ENCODE measurements at regions not wholly inside any gene's neighbourhood (a gene's known extent, or its start where the extent isn't known, plus 50 kb on each side); places are given as distances from the start of the nearest gene placed in this dataset.

DNA sequence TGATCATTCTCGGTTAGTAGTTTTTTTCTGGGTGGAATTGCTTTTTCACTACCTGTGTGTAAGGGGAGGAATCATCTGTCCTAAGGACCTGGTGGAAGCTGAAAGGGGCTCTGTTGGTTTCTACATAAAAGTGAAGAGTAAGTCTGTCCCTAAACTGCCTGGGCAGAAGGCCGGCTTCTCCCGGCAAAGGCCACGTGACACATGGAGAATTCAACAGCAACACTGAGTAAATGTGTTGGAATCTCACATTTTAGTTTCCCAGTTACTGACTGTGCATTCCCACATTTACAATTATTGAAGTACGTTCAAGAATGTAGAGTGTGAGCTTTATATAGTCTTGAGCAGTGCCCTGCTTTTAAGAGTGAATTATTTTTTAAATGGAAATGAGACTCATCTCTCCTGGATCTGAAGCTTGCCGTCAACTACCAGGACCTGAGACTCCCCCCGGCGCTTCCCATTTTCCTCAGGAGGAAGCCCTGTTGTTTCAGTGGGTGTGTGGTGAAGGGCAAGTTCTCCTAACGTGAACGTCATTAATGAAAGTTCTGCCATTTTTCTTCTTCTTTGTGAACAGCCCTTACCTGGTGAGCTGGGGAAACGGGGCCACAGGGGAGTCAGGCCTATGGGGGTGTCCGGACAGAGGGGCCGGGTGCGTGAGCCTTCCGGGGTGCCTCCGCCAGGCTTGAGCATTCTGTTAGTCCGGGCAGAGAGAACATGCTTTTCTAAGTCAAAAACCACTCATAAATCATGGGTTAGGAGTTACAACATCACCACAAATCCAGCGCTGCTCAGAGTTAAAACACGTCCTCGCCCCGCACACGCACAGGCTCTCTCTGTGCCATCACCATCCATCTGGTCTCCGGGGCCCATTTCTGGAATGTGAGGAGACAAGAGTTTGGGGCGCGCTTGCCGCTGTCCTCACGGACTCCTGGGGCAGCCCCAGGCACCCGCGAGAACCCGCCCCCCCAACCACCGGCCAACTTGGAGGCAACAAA is 56.6 kb upstream of the SMOC2 start:
- DNase-seq: peak in 1 of 3 donors; percentile 30

DNA sequence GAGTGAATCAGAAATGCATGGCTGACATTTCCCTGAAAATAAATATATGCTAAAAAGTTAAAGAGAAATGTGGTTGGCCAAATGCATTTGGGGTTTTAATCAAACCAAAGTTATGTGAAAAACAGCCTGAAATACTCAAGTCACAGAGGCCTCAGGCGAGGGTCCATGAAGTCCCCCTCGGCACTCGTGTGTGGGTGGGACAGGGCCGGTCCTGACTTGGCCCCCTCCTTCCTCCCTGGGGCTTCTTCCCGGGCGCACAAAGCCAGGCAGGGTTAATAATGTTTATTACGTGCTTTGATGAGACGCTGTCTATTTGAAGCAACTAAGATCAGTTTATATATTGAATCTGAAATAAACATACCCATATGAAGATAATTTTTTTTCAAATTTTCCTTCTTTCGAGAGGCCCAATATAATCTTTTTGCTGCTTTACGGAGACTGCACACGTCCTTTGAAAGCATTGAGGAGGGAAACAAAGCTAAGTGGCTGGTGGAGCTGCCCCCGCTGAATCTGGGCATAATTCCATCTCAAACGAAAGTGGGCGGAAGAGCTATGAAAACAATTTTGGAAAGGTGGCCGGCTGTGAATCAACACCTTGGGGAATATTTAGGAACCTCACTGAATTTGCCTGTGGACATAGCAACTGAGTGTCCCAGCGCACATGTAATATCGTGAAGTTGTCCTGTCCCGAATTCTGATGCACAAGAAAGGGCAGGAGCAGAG is 55.8 kb upstream of the SMOC2 start:
- DNase-seq: peak in 1 of 3 donors; percentile 48

DNA sequence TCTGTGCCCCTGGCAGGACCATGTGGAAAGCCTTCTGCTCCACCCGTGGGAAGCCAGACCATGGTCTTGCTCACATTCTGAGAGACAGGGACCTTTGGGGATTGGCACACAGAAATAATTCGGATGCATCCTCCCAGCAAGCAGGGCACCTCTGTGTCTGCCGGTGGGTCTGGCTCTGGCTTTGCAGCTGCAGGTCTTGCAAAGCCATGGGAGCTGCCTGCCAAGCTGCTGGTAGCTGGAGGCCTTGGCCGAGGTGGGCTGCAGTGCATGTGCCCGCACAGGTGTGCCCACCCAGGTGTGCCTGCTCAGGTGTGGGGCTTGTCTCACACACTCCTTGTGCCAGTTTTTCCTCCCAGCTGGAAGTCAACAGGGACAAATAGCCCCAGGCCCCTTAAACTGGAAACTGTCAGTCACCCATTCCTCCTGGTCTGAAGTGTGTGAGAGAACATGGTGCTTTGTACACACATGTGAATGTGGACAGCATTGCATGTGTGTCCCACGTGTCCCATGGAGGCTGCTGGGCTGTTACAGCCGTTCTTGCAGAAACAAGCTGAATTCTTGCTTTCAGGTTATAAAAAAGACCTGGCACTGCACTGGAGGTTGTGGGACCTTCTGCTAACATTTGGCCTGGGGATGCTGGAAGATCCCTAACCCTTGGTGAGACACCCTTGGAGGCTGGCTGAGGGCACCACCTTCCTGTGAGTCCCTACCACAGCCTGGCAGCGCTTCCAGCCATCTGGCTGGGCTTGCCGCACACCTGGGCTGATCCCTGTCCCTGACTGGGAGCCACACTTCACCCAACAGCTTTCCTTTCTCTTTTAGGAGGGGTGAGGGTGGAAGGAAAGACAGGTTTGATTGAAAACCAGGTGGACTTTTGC is 54.9 kb upstream of the SMOC2 start:
- DNase-seq: no peak

DNA sequence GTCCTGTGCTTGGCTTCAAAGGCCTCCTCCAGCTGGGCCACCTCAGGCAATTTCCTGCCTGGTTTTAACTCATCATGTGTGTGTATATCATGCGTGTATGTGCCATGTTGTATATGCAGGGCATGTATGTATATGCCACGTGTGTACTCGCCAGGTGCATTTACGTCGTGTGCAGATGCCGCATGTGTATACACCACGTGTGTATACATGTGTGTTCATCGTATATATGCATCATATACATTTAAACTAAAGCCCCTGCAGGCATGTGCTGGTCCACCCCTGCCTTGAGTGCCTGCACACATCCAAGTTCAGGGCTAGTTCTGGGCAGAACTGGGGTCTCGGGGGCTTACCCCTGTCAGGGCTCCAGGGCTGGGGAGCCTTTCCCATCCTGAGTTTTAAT is 54.0 kb upstream of the SMOC2 start:
- DNase-seq: no peak

DNA sequence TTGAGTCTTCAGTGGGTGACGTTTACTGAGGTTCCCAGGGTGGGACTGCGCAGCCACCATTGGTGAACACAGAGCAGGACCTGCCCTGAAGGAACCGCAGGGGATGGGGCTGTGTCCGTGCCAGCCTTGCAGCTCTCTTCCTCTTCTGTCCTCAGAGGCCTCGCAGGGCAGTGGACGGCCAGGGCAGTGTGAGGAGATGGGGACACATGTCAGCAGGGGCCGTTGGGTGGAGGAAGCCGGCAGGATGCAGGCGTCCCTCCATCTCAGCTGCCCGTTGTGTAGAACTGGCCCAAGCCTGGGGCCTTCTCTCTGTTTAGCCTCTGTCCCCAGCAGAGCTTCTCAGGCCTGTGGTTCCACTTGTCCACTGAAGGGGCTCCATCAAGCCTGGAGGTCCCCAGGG is 53.6 kb upstream of the SMOC2 start:
- DNase-seq: no peak

DNA sequence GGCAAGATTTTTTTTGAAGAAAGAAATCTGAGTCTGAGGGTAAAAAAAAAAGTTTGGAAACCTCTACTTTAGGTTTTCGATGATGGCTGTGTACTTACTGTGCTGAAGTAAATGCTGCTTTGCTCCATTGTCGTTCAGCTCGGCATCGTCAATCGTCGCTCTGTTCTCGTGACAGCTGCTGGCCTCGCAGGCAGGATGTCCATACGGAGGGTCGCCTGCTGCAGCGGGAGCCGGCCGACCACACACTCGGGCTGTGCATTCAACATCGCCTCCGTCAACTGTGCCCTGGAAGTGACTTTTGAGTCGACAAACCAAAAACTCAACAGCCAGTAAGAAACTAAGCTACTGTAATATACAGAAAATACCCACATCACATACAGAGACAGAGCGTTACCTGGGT is 53.1 kb upstream of the SMOC2 start:
- no peak for DNase-seq

DNA sequence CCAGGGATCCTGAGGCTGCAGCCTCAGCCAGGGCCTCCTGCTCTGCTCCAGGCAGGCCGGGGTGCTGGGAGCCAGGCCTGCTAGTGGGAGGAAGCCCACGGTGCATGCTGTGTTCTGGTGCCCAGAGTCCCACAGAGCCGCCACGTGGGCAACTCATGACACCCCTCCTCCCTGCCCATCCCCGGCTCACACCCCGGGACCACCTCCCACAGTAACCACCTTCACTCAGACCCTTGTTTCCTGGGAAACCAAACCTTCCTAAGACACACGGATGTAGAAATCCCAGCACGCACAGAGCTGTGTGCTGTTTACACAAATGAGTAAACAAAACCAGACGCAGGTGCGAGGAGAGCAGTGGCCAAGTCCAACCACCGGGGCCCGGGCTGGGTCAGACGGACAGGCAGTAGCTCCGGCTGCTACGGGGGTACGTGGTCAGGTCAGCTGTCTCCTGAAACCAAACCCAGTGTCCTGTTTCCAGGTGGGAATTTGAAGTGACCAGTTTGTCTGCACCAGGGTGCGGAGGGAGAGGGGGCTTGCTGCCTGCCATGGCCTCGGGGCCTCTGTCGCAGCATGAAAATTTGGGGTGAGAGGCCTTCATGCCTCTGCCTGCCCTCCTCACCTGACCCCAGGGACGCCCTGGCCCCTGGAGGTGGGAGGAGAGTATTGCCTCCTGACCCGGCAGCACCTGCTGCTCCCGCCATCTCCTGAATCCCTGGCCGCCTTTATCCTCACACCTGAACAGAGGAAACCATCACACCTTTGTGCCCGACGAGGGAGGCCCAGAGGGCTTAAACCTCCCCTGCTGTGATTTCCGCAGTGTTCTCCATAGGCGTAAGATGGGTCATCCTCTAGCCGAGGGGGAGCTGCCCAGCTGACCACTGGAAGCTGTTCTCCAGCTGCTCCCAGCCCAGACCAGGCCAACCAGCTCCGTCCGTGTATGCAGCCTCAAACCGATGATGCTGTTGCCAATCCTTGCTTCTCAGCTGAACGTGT is 52.0 kb upstream of the SMOC2 start:
- DNase-seq: peak in 1 of 3 donors; percentile 70

DNA sequence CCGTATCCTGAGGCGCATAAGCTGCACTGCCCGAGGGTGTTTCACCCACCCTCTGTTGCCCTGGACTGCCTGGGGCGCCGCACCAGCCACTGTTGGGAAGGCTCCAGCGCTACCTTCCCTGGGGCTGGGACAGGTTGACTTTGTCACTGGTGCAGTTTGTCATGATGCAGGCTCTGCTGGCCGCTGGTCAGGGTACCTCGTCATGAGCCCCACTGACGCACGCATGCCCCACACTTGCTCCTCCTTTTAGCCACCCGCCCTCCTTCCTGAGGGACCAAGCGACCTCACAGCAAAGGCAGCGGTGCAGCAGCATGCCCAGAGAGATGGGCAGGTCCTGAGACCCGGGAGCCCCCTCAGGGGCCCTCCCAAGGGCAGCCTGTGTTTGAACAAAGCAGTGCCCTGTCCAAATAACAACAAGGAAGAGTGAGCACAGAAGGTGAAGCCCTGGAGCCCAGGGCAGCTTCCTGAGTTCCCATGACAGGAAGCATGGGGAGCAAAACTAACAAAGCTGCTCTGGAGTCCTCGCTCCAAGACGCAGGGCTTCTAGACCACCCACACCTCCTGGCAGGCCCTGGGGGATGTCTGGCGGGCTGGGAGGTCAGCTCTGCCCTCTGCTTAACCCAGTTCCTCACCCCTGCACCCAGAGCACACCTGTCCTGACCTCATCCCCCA is 50.1 kb upstream of the SMOC2 start:
- no peak for DNase-seq
